NCI-H2107 treated with DMSO at 0.1 percent for 48 hours (cell line): ENCODE measurements at regions not wholly inside any gene's neighbourhood (a gene's known extent, or its start where the extent isn't known, plus 50 kb on each side); places are given as distances from the start of the nearest gene placed in this dataset.
"Not testable (repeated sequence)": the region's sequence is repeated elsewhere in the genome, so short reads cannot be mapped to it uniquely, and the experiment has no call there.

Experiments used
- DNase-seq: peaks from one replicate; lab custom pipeline; 2025; ENCODE audit not compliant: unreplicated experiment; lab: John Stamatoyannopoulos, UW

DNA sequence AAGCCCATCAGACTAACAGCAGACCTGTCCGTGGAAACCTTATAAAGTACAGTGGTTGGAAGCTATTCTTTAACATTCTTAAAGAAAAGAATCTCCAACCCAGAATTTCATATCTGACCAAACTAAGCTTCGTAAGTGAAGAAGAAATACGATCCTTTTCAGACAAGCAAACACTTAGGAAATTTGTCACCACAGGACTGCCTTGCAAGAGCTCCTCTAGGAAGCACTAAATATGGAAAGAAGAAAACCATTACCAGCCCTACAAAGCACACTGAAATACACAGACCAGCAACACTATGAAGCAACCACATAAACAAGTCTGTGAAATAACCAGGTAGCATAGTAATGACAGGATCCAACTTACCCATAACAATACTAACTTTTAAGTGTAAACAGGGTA is 177.7 kb upstream of the PRSS1 start:
- no peak for DNase-seq

DNA sequence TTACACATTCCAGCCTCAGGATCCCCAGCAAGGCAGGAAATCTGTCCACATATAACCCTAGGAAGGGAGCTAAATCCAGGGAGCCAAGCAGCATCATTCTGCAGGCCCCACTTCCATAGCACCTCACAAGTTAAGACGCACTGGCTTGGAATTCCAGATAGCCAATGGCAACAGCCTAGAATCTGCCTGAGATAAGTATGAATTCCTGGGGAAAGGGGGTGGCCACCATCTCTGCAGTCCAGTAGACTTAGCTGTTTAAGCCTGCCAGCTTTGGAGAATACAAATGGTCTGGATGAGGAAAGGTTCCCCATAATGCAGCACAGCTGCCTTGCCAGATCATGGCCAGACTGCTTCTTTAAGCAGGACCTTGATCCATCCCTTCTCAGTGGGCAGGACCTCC is 179.4 kb upstream of the PRSS1 start:
- no peak for DNase-seq

DNA sequence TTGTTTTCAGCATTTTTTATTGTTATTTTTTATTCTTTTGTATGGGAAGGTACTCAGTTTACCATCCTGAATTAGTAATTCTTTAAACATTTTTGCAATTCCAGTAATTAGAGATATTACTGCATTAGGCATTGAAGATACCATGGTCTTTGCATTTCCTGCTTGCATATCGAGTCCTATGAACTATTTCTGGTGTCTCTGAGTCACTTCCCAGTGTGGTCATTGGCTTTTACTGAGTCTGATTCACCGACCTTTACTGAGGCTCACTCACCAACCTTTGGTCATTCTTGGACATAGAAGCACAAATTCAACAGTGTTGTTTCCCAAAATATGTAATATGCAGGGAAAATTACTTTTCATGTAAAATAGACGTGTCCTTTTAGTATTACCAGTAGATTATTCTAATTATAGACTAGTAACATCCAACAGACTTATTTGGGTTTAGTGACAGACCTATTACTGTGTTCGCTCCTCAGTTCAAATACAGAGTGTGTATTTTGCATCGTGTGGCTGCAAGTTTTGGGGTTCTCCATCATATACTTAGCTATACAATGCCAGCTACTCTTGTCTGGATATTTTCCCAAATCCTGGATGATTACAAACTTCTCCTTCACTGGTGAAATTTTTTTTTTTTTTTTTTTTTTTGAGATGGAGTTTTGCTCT is 180.7 kb upstream of the PRSS1 start:
- DNase-seq, result no peak

GRCh38 chr7:142567201-142568075 is 181.8 kb upstream of the PRSS1 start:
- no peak for DNase-seq

- no peak for DNase-seq
Measured at GRCh38 chr7:142566271-142566670, 183.0 kb upstream of the PRSS1 start.

DNA sequence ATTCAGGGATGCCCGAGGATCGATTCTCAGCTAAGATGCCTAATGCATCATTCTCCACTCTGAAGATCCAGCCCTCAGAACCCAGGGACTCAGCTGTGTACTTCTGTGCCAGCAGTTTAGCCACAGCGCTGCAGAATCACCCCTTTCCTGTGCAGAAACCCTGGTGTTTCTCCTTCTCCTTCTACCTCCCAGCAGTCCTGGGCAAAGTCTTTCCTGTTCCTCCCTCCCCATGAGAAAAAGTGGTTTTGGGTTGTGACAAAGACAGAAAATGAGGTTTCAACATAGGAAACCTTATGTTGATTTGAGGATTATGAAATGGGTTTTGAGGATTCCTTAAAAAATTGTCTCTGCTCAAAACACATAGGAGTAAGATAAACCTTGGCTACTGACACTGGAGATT is 185.1 kb upstream of the PRSS1 start:
- DNase-seq, result not testable (repeated sequence)

- no peak for DNase-seq
Measured at GRCh38 chr7:142563470-142563869, 185.8 kb upstream of the PRSS1 start.

DNA sequence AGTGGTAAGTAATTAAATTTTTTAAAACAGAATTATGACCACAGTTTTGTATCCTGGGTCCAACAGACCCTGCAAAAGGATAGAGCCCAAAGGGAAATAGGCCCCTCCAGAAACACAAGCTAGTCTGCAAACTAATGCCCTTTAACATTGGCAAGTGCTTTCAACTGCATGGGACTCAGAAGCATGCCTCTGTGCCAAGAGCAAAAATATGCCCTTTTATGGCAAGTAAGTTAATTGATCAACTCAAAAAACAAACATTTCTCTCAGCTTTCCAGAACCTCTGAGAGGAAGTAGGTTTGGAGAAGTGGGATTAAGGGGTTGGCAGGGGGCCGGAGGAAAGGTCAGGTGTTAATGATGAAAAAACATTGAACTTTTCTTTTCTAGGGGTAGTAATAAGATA is 186.6 kb upstream of the PRSS1 start:
- no peak for DNase-seq

- DNase-seq, result not testable (repeated sequence)
Measured at GRCh38 chr7:142561396-142561795, 187.9 kb upstream of the PRSS1 start.

DNA sequence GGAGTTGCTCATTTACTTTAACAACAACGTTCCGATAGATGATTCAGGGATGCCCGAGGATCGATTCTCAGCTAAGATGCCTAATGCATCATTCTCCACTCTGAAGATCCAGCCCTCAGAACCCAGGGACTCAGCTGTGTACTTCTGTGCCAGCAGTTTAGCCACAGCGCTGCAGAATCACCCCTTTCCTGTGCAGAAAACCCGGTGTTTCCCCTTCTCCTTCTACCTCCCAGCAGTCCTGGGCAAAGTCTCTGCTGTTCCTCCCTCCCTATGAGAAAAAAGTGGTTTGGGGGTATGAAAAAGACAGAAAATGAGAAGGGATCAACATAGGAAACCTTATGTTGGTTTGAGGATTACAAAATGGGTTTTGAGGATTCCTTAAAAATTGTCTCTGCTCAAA is 188.5 kb upstream of the PRSS1 start:
- DNase-seq, result not testable (repeated sequence)

- DNase-seq, result no peak
Measured at GRCh38 chr7:142560166-142560565, 189.1 kb upstream of the PRSS1 start.

DNA sequence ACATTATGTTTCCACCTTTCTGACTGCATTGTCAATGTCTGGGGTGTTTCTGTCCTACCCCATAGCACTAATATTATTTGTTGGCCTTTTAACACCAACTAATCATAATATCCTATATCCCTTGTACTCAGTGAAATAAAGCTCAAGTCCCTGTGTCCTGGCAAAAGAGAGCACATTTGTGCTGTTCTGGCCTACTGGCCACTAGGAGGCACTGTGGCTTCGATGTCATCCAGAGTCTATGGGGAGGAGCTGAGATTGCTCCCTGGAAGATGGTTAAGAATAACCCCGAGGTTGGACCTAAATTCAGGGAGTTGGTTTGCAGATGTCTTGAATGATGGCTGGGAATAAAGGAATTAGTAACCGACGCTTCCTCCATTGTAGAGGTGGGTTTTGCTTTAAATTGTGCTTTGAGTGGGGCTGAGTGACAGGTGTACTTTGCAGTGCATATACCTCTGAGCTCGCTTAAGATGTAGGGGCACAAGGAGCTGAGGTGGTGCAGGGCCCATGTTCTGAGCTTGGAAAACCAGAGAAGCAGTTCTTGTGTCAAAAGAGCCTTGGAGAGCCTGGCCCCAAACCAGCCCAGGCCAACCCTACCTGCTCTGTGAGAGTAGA is 191.2 kb upstream of the PRSS1 start:
- DNase-seq, result no peak

GRCh38 chr7:142556740-142557139 is 192.5 kb upstream of the PRSS1 start:
- DNase-seq, result no peak

DNA sequence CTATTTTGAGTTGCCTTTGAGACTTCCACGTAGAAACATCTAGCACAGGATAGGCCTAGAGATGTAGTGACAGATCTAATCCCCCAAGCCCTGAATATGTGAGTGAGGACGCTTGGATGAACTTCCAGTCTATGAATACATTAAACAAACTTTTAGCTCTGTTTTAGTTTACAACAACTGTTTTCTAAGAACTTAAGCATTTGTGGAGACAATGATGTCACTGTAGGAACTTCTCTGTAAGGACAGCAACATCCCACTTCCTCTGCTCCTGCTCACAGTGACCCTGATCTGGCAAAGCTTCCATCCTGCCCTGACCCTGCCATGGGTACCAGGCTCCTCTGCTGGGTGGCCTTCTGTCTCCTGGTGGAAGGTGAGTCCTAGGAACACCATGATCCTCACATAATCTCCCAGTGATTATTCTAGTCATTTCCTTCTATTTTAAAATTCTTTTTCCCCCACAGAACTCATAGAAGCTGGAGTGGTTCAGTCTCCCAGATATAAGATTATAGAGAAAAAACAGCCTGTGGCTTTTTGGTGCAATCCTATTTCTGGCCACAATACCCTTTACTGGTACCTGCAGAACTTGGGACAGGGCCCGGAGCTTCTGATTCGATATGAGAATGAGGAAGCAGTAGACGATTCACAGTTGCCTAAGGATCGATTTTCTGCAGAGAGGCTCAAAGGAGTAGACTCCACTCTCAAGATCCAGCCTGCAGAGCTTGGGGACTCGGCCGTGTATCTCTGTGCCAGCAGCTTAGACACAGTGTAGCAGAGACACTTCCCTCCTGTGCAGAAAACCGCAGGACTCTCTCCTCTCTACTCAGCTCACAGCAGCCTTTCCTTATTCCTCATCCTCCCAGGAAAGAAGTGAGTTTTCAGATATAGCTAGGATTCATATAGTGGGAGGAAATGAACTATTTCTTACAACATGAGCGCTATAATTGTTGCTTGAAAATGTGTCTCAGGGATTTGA is 194.4 kb upstream of the PRSS1 start:
- no peak for DNase-seq

DNA sequence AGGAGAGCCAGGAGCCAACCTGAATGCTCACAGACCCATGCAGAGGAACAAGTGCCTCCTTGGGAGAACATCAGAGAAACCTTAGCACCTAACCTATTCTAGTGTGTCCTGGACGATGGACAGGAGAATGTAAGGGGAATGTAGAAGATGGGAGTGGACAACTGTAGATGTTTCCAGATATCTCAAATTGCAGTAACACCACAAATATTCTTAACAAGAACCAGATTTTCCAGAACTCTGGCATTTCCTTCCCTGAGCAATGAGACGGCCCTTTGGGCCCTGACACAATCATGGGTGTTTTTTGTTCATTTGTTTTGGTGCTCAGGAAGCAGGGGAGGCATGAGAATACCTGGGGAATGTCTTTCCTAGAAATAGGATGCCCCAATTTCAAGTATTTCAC is 196.1 kb upstream of the PRSS1 start:
- DNase-seq, result no peak

DNA sequence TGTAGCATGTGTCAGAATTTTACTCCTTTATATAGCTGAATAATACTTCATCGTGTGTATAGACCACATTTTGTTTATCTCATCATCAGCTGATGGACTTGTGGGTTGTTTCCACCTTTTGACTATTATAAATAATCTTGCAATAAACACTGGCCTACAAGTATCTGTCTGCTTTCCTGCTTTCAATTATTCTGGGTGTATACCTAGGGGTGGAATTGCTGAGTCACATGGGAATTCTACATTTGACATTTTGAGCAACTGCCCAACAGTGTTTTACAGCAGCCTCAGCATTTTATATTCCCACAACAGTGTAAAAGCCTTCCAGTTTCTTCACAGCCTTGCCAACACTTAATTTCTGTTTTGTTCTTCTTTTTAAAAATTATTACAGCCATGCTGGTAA is 200.3 kb upstream of the PRSS1 start:
- DNase-seq, result no peak

DNA sequence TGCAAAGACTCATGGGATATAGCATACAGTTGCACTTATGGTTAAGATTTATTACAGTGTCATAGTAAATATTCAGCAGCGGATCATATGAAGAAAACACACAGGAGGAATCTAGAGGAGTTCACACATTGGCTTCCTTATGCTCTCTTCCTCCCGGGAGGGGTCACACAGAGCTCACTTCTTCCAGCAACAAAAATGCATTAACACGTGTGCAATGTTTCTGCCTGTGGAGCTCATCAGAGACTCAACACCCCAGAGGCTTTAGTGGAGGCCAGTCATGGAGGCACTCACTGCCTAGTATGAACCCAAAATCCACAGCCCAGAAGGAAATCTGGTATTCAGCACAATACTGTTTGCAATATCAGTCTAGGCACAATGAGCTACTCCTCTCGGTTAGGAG is 202.8 kb upstream of the PRSS1 start:
- DNase-seq, result no peak

GRCh38 chr7:142542942-142543341 is 206.3 kb upstream of the PRSS1 start:
- DNase-seq, result no peak

DNA sequence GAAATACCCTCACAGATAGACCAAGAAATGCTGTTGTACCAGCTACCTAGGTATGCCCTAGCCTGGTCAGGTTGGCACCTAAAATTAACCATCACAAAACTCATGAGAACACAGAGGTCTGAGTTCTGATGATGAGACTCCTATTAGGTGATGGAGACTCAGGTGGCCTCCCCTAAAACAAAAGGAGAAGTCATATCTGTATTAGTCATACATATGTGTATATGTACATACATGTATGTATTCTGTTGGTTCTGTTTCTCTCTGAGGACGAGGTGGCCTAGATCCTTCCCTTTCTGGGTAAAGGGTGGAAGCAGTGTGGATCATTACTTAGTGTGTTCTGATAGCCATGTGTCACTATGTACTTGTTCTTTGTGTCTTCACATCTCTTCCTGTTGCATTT is 207.2 kb upstream of the PRSS1 start:
- no peak for DNase-seq

DNA sequence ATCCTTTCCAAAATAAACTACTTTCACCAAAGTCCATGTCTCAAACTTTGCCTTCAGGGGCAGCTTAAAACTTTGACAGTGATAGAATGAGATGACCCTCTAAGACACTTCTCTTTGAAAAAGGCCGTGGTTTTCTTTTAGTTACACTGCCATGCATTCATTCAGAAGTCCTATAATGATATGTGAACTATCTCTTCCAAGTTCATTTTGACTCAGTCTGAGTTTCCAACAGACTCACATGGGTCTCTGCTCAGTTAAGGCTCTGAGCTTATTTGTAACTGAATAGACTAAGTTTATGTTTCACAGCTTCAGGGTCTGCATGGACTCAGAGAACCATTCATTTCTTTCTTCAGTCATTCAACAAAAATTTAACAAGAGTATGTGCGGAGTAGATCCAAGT is 208.9 kb upstream of the PRSS1 start:
- DNase-seq, result no peak

- no peak for DNase-seq
Measured at GRCh38 chr7:142539901-142540300, 209.4 kb upstream of the PRSS1 start.
